Activated T-cell treated with anti-CD3 and anti-CD28 coated beads for 1 hour (primary cell): ENCODE measurements at regions not wholly inside any gene's neighbourhood (a gene's known extent, or its start where the extent isn't known, plus 50 kb on each side); places are given as distances from the start of the nearest gene placed in this dataset.

Experiments
- DNase-seq: peaks from one replicate; pipeline ENCODE4 v3.0.0-alpha.2; 2020; ENCODE audit warnings: low read depth

DNA sequence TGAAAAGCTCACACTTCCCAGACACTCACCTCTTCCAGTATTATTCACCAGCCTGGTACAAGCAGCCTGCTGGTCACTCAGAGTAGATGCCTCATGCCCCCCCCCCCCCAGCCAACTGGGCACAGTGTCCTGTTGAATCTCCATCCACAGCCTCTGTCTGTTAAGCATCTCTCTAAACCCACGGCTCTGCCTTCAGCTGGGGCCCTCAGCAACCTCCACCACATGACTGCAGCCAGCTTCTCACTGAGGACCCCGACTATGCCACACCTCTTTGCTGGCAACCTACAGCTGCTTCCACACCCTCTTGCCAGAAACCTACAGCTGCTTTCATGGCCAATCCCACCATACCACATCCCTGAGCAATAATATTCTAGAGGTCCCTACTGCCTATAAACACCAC, 113.1 kb downstream of the RHOU start:
- DNase-seq = no peak

DNA sequence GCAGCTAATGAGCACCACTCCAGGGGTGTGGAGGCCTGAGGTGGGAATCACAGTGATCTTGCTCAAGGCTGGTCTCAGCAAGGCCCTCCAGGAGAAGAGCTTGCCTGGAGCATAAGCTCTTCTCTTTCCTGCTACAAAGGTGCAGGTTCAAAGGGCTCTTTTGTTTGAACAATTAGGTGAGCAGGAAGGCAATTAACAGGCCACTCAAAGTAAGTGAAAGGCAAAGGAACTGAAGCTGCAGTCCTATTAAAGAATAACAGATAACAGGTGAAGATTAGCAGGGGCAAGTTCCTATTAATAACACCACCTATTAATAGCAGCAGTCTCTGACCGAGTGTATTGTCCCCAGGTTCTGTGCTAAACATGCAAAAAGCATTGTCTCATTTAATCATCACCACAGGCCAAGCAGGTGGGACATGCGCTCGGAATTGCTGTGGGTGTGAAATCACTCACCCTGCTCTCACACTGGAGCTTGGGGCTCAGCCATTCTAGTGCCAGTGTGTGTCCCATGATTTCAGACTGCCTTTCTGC, 113.8 kb downstream of the RHOU start:
- DNase-seq = no peak

GRCh38 chr1:228850141-228851100, 115.1 kb downstream of the RHOU start:
- no peak for DNase-seq

GRCh38 chr1:228851193-228851592, 115.9 kb downstream of the RHOU start:
- no peak for DNase-seq

GRCh38 chr1:228851618-228852017, 116.3 kb downstream of the RHOU start:
- no peak for DNase-seq

DNA sequence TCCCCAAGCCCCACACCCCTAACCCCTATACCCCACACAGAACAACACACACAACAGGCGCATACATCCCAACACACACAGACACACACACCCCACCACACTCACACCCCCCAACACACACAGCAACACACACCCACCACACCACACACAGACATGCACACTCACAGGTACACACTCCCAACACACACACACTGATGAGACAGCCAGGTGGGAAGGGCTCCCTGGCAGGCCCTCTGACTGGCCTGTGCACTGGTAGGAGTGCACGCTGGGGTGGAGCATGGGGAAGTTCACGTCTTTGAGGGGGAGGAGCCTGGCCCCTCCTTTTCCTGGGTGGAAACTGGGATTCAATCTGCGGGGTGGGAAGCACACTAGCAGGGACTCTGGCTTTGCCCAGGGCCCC, 116.7 kb downstream of the RHOU start:
- no peak for DNase-seq

DNA sequence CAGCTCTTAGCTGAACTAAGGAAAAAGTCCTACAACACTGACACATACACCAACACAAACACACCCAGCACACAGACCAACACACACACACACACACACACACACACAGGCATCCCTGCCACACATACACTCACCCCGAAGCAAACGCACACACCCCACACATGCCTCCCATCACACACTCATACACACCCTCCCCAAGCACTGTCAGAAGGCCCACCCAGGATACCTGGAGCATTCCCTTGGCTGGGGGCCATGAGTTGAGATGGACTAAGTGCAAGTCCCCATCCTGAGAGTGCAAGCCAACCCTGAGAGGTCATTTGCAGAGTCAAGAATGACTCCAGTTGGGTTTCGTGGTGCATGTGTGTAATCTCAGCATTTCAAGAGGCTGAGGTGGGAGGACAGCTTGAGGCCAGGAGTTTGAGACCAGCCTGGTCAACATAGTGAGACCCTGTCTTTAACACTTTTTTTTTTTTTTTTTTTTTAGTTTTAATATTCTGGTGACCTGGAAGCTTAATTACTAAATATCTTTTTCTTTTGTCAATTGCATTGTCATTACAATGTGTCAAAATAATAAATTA, 117.3 kb downstream of the RHOU start:
- DNase-seq = no peak

- DNase-seq = no peak
These were observed 117.9 kb downstream of the RHOU start for GRCh38 chr1:228853191-228853590.

- no peak for DNase-seq
These were observed 118.4 kb downstream of the RHOU start for GRCh38 chr1:228853637-228854036.

GRCh38 chr1:228854907-228855306, 119.6 kb downstream of the RHOU start:
- no peak for DNase-seq

DNA sequence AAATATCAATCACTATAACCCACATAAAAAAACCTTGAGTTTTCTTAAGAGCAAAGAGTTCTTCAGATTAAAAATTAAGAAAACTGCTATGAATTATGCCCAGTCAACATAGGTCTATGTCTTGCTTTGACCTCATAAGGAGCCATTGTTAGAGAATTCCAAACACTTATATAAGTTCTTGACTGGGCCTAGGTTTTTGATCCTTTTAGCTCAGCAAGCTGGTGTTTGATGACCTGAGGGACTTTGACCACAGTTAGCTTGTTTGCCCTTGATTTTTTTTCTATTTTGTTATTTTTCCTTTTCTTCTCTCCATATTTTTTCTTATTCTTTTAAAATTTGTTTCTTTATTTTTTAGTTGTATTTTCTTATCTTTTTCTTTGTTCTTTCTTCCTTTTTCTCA, 122.3 kb downstream of the RHOU start:
- DNase-seq = no peak

- no peak for DNase-seq
These were observed 125.9 kb downstream of the RHOU start for GRCh38 chr1:228860911-228861831.

DNA sequence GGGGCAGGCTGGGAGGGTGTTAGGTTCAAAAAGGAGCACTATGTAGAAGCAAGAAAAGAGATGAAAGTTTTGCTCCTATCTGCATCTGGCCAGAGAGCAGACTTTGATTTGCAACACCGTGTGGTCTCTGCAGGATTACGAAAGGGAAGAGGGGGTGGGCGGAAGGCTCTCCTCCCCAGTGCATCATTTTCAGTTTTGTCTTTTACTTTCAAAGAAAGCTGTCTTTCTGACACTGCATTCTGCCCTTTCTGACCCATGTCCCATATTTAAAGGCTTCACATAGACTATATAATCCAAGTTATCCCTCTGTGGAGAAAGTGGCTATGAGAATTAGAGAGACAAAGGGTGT, 126.5 kb downstream of the RHOU start:
- no peak for DNase-seq

GRCh38 chr1:228862542-228863505, 127.5 kb downstream of the RHOU start:
- no peak for DNase-seq

DNA sequence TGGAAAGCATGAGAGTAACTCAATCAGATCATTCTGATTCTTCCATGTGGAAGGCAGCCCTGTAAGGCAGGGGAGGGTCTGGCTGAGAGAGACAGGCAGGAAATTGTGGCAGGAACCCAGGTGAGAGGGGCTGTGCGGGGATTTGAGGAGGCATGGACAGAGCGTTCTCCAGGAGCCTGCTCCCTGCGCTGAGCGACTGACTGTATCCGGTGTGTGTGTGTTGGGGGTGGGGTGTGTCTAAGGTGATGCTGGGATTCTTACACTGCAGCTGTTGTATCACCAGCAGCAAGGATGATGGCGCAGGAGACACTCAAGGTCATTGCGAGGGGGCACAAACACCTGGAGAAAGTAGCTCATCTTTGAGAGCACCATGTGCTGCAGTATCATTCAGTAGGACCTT, 128.5 kb downstream of the RHOU start:
- no peak for DNase-seq

GRCh38 chr1:228865627-228866330, 130.5 kb downstream of the RHOU start:
- DNase-seq = no peak

GRCh38 chr1:228866468-228866867, 131.2 kb downstream of the RHOU start:
- no peak for DNase-seq

- DNase-seq = no peak
These were observed 132.1 kb downstream of the RHOU start for GRCh38 chr1:228867108-228867950.

- DNase-seq = no peak
These were observed 132.9 kb downstream of the RHOU start for GRCh38 chr1:228867951-228868730.
